ENCODE measurements at regions not wholly inside any gene's neighbourhood (a gene's known extent, or its start where the extent isn't known, plus 50 kb on each side); places are given as distances from the start of the nearest gene placed in this dataset.
"Not testable (repeated sequence)": the region's sequence is repeated elsewhere in the genome, so short reads cannot be mapped to it uniquely, and the experiment has no call there.

GRCh38 chr6:85078058-85078457 is 313.7 kb upstream of the TBX18 start:
- DNase-seq (ENCODE audit: low read depth) = peak; percentile 98

GRCh38 chr6:85077098-85077497 is 312.7 kb upstream of the TBX18 start:
- peak; percentile 44 for DNase-seq (ENCODE audit: low read depth)

- not testable (repeated sequence) for DNase-seq (ENCODE audit: low read depth)
Measured at GRCh38 chr6:85071845-85072244, 307.4 kb upstream of the TBX18 start.

- no peak for DNase-seq (ENCODE audit: low read depth)
Measured at GRCh38 chr6:85069577-85069976, 305.2 kb upstream of the TBX18 start.

GRCh38 chr6:85068221-85068620 is 303.8 kb upstream of the TBX18 start:
- DNase-seq (ENCODE audit: low read depth) = no peak

GRCh38 chr6:85066266-85066665 is 301.9 kb upstream of the TBX18 start:
- no peak for DNase-seq (ENCODE audit: low read depth)

DNA sequence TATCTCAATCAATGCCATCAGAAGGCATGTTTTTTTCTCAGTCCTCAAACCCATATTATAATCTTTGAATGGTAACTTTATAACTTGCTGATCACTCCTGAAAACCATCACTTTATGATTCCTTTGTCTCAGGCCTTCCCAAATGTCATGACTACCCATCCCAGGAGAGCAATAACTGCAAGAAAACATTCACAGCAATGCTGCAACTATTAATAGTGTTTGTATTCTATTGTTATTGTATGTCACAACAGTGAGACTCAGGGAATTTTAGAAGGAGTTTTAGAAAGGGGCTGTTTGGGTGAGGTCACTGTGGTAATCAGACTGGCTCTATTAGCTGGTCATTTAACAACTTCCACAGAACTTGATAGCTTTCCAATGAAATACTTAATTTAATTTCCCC is 301.4 kb upstream of the TBX18 start:
- DNase-seq (ENCODE audit: low read depth) = no peak

DNA sequence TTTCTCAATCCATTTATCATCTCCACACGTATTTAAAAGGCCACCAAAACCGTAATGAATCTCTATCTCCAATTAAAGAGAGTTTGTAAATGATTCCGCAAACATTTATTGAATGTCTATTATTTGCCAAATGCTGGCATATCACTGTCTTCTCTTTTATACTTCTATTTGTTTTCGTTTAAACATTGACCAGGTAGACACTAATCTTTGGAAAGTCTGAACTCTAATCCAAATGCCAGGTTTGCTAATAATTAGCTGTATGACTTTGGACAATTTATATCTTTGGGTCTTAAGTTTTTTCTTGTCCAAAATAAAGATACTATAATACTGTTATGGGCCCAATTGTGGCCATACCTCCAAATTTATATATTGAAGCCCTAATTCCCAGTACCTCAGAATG is 299.2 kb upstream of the TBX18 start:
- DNase-seq (ENCODE audit: low read depth) = no peak

DNA sequence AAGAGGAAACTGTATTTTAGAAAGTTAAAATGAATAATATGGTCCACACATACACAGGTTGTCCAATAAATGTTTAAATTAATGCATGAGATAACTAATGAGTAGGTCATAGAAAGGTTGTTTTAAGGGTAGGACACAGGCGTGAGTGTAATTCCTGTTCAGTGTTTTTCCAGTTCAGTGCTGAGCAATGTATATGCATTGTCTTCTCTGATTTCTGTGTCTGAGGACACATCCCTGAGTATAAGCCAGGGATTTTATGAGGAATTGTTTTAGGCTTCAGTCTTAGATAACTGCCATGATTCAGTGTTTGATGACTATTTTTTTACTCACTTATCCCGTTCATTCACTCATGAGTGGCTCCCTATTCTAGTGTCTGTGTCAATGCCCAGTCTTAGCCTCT is 298.5 kb upstream of the TBX18 start:
- peak; percentile 33 for DNase-seq (ENCODE audit: low read depth)

- peak; percentile 90 for DNase-seq (ENCODE audit: low read depth)
Measured at GRCh38 chr6:85058806-85059205, 294.4 kb upstream of the TBX18 start.

GRCh38 chr6:85050149-85050548 is 285.8 kb upstream of the TBX18 start:
- DNase-seq (ENCODE audit: low read depth) = no peak

- no peak for DNase-seq (ENCODE audit: low read depth)
Measured at GRCh38 chr6:85049282-85049681, 284.9 kb upstream of the TBX18 start.

DNA sequence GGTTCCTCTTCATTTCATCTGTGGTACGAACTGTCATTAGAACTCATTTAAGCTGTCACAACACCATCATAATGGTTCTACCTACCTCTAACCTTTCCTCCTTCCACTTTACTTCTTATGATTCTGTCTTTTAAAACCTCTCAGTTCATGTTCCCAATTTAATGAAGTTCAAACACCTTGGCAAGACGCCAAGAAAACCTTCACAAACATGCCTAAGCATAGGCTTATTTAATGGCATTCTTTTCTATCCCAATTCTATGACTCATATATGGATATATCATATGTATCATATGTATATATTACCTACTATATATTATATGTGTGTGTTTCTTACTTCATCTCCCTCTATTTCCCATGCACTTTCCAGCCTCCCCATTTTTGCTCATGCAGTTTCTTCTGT is 283.4 kb upstream of the TBX18 start:
- DNase-seq (ENCODE audit: low read depth) = no peak

- DNase-seq (ENCODE audit: low read depth) = not testable (repeated sequence)
Measured at GRCh38 chr6:85045767-85046166, 281.4 kb upstream of the TBX18 start.

DNA sequence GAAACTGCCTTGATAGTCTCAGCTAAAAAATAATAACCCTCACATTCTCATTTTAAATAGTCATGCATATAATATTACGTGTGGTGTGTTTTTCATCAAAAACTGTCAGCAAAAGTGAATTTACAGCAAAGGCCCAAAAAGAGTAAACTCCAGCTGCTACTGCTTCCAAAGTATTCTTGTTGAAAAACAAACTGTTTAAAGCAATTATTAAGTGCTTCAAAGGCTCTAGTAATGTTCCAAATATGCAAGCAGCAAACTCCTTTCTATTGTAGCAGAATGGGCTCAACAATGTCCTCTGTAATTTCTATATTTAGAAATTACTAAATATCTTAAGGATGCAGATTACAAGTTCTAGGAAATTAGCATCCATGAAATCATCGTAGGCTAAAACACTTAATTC is 280.0 kb upstream of the TBX18 start:
- DNase-seq (ENCODE audit: low read depth) = no peak

DNA sequence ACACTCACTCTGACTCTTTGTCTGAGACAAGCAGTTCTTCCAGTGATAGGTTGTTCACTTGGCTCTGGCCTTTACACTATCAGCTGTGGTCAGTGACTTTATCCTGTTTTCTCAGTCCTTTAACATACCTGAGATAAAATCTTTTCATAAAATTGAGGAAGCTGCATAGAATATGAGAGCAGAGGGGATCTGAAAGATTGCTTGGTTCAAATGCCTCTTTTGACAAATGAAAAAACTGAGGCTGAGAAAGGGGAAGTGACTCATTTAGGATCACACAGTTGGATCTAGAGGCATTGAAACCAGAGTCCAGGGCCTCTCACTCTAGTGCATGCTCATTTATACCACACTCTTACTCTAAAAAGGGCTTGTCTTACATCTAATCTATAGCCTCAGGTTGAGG is 277.0 kb upstream of the TBX18 start:
- peak; percentile 40 for DNase-seq (ENCODE audit: low read depth)

- no peak for DNase-seq (ENCODE audit: low read depth)
Measured at GRCh38 chr6:85037221-85037620, 272.8 kb upstream of the TBX18 start.

DNA sequence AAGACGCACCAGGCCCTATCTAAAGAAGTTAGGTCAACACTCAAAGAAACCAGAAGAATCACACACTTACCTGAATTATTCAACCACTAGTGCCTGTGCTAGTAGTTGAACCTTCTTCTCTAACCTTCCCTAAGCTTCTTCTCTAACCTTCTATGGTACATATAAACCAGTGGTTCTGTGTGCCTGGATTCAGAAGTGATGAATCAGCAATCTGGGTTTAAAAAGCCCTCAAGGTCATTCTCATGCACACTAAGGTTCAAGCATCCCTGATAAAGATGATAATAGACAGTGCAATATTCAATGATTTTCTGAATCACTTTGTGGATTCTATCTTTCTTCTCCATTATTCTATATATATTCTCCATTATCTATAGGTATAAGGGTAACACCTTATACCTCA is 271.4 kb upstream of the TBX18 start:
- DNase-seq (ENCODE audit: low read depth) = no peak

- DNase-seq (ENCODE audit: low read depth) = no peak
Measured at GRCh38 chr6:85033547-85033946, 269.1 kb upstream of the TBX18 start.

DNA sequence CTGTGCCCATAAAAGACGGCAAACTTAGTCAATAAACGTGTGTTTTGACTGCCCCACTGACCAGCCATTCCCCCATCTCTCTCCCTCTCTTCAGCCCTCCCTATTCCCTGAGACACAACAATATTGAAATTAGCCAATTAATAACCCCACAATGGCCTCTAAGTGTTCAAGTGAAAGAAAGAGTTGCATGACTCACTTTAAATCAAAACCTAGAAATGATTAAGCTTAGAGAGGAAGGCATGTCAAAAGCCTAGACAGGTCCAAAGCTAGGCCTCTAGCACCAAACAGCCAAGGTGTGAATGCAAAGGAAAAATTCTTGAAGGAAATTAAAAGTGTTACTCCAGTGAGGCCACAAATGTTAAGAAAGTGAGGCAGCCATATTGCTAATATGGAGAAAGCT is 261.6 kb upstream of the TBX18 start:
- DNase-seq (ENCODE audit: low read depth) = no peak

DNA sequence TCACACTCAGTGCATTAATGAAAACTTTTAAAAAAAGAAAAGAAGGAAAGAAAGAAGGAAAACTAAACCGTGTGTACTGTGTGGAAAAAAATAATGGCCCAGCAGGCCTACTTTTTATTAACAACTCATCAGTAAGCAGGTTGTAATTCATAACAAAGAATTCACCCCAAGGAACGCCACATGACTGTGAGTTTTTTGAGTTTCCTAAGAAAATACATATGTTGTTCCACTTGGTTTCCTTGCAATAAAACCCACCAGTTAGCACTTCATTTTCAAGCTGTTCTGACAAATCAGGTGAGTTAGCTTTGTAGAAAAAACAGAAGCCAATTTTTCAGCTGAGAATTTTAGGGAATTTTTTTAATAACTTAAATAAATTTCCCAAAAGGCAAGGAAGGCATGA is 259.3 kb upstream of the TBX18 start:
- DNase-seq (ENCODE audit: low read depth) = no peak

DNA sequence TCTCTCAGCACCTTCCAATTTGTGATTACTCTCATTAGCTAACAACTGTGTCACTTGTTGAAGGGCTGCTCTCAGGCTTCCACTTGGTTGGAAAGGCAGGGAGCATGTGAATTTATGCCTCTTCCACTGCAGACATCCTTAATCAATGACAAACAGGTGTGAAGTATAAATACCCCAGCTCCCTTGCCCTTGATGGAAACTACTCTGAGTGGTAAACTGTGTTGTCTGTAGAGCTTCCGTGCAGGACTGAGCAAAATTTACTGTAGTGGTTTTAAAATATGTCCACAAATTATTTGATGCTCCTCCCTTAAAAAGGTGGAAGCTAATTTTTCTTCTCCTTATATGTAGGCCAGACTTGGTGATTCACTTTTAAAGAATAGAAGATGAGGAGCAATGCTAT is 253.0 kb upstream of the TBX18 start:
- no peak for DNase-seq (ENCODE audit: low read depth)

DNA sequence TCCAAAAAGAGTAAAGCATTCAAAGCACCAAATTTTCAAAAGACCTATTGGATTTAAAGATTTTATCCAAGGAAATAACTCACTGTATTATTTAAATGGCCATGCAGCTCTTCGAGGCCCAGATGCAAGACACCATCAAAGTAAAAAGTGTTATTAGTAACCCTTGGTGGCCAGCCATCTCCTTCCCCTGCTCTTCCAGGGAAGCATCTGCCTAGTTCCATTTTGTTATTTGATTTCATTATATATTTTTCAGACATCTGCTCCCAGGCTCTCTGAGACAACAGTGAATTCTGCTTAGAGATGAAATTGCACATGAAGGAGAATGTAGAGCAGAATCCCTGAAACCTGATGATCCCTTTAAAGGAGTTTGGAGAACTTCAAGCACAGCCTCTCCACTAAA is 252.3 kb upstream of the TBX18 start:
- DNase-seq (ENCODE audit: low read depth) = no peak

- peak; percentile 52 for DNase-seq (ENCODE audit: low read depth)
Measured at GRCh38 chr6:85015396-85015990, 251.1 kb upstream of the TBX18 start.

DNA sequence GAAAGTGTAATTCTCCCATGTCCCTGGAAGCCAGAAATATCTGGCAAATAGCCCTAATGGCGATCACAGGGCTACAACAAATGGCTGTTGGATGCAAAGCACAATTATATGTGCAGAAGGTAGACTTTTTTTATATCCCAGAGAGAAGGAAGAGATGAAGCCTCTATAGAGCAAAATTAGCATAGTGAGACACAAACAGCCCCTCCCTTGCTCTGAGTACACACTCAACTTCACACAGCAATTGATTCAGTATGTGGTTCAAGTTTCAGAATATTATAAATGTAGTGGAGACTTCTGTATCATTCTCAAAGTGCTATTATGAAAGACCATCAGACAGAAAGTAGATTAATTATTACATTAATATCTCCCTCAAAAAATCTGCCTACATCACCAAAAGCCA is 246.5 kb upstream of the TBX18 start:
- peak; percentile 71 for DNase-seq (ENCODE audit: low read depth)

All from amniotic epithelial cell (primary cell).